Vagina (tissue), 2 donors: ENCODE measurements at regions not wholly inside any gene's neighbourhood (a gene's known extent, or its start where the extent isn't known, plus 50 kb on each side); places are given as distances from the start of the nearest gene placed in this dataset.

Experiments
- POLR2A ChIP-seq, 2 donors: fragments of 450-650 bp; IDR thresholded peaks; one replicate each; pipeline ENCODE4 v1.6.1; 2017; ENCODE audit warnings: antibody characterized with exemption in 2 of 2, mild to moderate bottlenecking in 2 of 2, moderate library complexity in 2 of 2
- TF ChIP-seq, protein P1 (sequence below), 3 experiments: fragments of 450-650 bp in 2 of 3; fragments of 200-600 bp in 1 of 3; sonication (generic) in 1 of 3; IDR thresholded peaks; one replicate each; pipeline ENCODE4 v1.5.1; 2017 to 2019; ENCODE audit warnings: antibody characterized with exemption in 3 of 3, mild to moderate bottlenecking in 2 of 3, moderate library complexity in 2 of 3

- TF ChIP-seq POLR2A (IDR thresholded peaks at IDR 0.05), result no peak
- TF ChIP-seq, protein P1, sequence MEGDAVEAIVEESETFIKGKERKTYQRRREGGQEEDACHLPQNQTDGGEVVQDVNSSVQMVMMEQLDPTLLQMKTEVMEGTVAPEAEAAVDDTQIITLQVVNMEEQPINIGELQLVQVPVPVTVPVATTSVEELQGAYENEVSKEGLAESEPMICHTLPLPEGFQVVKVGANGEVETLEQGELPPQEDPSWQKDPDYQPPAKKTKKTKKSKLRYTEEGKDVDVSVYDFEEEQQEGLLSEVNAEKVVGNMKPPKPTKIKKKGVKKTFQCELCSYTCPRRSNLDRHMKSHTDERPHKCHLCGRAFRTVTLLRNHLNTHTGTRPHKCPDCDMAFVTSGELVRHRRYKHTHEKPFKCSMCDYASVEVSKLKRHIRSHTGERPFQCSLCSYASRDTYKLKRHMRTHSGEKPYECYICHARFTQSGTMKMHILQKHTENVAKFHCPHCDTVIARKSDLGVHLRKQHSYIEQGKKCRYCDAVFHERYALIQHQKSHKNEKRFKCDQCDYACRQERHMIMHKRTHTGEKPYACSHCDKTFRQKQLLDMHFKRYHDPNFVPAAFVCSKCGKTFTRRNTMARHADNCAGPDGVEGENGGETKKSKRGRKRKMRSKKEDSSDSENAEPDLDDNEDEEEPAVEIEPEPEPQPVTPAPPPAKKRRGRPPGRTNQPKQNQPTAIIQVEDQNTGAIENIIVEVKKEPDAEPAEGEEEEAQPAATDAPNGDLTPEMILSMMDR (IDR thresholded peaks at IDR 0.05), result no peak
Measured at GRCh38 chrX:551306-551705, 79.3 kb upstream of the SHOX start.
